HG03108 (cell line): ENCODE measurements at regions not wholly inside any gene's neighbourhood (a gene's known extent, or its start where the extent isn't known, plus 50 kb on each side); places are given as distances from the start of the nearest gene placed in this dataset.

Experiments
- ATAC-seq: cut with Tn5 transposase; IDR thresholded peaks from one replicate; pipeline ENCODE4 v1.9.1; 2021; ENCODE audit warnings: moderate library complexity; ENCODE audit not compliant: unreplicated experiment

GRCh38 chr2:150791567-150791966 lies 304.1 kb upstream of the RND3 start:
- no peak for ATAC-seq

GRCh38 chr2:150789376-150789905 lies 302.0 kb upstream of the RND3 start:
- no peak for ATAC-seq

GRCh38 chr2:150788426-150789140 lies 301.1 kb upstream of the RND3 start:
- no peak for ATAC-seq

GRCh38 chr2:150787353-150788093 lies 300.1 kb upstream of the RND3 start:
- no peak for ATAC-seq

DNA sequence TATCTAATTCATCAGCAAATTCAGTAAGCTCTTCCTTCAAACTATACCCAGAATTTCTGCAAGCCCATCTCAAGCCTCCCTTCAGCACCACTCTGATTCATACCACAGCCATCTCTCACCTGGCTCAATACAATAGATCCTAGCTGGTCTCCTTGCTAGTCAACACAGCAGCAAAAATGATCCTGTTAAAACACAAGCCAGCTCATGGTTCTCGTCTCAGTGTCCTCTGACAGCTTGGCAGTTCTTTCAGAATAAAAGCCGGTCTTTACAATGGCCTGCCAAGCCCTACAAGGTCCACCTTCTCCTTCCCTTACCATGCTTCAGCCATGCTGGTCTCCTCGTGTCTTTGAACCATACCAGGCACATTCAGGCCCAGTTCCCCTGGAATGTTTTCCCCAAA lies 296.9 kb upstream of the RND3 start:
- no peak for ATAC-seq

- ATAC-seq, result no peak
Observed at GRCh38 chr2:150783896-150784295, 296.4 kb upstream of the RND3 start.

- no peak for ATAC-seq
Observed at GRCh38 chr2:150783015-150783414, 295.5 kb upstream of the RND3 start.

DNA sequence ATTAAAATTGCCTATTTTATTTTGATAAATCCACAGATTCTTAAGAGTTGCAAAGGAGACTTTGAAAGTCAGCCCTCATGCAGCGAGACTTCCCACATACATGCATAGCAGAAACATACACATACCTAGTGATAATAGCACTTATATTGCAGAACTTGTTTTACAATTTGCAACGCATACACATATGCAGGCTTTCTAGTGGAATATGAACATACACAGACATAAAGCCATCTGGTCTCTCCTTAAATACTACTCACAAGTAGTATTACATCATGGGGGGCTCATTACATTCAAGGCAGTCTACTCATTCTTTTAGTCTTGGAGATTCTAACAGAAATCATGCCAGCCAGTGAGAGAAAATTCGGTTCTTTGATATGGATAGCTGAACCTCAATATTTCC lies 295.1 kb upstream of the RND3 start:
- ATAC-seq, result no peak

DNA sequence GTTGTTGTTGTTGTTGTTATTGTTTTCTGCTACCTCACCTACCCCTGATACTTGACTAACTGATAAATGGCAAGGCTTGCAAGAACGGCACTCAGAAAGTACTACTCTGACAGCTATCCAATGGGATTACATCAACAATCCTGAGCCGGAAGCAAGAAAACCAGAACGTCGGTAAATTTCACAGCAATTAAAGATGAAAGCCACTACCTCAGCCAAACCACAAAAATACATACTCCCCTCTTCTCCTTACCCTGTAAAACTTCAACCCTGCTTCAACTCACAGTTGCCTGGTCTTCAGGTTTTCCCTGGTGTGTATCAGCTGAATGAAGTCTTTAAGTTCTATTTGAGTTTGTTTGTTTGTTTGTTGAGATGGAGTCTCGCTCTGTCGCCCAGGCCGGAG lies 293.7 kb upstream of the RND3 start:
- ATAC-seq, result no peak

- no peak for ATAC-seq
Observed at GRCh38 chr2:150778828-150779227, 291.4 kb upstream of the RND3 start.

DNA sequence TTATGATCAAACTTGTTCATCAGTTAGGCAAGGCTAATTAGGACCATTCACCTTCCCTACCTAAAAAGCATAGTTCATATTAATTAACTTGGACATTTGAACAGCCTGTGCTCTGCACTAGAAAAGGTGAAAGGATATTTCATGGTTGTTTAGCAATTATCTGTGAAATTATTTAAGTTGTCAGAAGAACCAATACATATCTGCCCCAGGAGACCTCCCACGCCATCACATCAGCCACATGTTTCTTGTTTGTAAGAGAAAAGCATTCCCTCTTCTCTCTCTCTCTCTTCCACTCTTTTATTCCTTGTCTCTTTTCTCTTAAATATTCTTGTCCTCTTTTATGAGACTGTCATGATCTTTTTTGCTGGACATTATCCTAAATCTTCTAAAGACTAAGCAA lies 282.0 kb upstream of the RND3 start:
- no peak for ATAC-seq

DNA sequence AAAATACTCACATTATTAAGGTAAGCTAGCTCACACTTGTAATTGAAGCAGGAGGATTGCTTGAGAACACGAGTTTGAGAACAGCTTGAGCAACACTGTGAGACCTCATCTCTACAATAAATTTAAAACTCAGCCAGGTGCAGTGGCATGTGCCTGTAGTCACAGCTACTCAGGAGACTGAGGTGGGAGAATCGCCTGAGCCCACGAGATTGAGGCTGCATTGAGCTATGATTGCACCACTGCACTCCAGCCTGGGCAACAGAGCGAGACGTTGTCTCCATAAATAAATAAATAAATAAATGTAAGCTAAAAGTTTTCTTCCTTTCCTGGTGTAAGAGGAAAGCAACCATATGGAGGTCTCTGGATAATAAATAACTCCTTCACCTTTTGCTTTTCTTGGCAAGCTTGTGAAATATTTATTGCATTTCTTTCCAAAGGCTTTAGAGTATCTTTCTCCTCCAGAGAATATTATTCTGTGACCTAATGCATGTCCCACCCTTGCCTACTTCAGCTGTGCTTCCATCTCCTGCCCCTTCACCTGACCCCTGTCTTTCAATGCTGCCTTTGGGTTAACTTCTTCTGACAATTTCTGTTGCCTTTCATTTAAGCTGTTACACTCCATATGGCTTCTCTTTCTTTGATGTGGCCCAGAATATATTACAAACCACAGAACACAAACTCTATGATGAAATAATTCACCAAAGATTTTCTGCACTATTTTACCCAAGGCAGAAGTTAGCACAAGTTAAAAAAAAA lies 280.7 kb upstream of the RND3 start:
- ATAC-seq, result no peak

DNA sequence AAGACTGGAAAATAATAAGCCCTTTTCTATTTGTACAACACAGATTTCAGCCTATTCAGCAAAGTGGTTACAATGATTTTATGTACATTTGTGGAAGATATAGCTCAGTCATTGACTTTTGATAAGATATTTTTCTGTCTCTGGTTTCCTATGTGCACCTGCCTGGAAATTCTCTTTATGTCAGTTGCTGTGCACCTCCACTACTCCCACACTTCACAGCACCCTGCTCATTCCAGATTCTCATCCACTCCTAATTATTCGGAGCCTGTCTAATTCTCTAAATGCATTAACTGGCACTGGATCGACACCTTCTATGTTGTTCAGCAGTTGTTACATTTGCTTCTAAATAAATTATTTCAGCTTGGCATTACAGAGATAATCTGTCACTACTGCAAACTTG lies 275.1 kb upstream of the RND3 start:
- ATAC-seq, result no peak

DNA sequence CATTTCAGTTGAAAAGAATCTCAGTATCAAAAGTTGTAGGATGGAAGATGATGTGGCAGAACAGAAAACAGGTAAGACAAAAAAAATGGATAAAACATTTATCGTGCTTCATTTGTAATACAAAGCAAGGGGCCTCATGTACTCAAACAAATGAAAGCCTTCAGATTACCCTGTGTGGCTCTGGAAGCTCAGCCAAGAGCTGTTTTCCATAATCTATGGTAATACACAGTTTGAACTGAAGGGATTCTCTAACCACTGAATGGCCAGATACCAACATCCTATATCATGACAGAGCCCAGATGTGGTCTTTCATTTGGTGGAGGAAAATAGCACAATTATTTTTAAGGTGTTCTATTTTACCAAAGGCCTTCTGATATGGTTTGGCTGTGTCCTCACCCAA lies 272.1 kb upstream of the RND3 start:
- ATAC-seq, result no peak

- no peak for ATAC-seq
Observed at GRCh38 chr2:150759106-150759505, 271.6 kb upstream of the RND3 start.

DNA sequence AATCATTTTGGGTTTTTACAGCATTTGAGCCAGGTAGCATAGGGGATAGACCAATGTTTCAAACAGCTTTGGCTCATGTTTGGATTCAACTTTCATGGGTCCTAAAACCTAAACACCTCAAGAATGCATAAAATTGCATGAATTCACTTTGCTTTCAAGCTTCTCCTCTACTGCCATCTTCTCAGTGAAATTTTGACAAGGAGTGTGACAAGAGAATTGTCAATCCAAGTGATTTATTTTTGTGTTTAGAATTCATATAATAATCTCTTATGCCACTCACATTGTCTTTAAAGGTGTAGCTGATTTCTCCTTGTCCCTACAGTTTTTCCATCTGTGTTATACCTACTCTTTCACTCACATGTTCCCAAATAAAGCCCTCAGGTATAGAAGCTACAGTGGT lies 264.8 kb upstream of the RND3 start:
- ATAC-seq, result no peak

GRCh38 chr2:150750720-150751119 lies 263.3 kb upstream of the RND3 start:
- ATAC-seq, result no peak

GRCh38 chr2:150742094-150742493 lies 254.6 kb upstream of the RND3 start:
- no peak for ATAC-seq

GRCh38 chr2:150735894-150736498 lies 248.5 kb upstream of the RND3 start:
- ATAC-seq, result no peak

DNA sequence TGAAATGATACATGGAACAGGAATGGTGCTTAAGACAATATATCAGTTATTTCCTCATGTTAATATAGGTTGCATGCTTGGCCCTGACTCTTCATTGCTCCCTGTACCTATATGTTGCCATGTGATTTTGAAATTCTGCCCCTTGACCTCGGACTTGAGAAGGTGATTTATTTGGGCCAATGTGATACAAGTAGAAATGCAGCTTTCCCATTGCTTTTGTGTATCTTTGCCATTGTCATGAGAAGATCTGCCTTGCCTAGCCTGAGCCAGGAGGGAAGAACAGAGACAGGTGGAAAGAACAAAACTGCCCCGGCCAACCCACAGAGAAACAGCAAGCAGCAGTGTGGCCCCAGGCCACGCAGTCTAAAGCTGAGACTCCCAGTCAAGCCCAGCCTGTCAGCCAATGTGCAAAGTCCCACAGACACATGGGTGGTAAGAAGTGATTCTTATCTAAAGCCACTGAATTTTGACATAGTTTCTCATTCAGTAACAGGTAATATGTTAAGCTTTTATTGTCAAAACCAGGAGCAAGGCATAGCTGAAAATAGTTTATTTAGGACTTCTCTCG lies 245.7 kb upstream of the RND3 start:
- ATAC-seq, result no peak

DNA sequence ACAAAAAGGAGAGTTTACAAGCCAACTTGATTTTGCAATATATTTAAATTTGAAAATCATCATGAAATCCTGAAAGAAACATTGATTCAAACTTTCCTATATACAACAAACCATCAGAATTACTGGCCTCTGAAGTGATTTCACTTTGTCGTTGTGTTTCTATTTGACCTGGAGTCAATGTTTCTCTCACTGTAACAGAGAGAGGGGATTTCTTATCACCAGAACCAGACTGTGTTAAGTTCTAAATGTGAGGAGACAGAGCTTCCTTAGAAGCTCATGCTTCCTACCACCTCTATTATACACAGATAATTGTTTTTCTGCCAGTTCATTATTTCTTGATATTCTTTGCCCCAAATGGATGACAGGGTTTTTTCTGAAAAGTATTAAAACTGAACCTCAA lies 245.0 kb upstream of the RND3 start:
- no peak for ATAC-seq
